ELR (cell line): ENCODE measurements at regions not wholly inside any gene's neighbourhood (a gene's known extent, or its start where the extent isn't known, plus 50 kb on each side); places are given as distances from the start of the nearest gene placed in this dataset.
"Not testable (repeated sequence)": the region's sequence is repeated elsewhere in the genome, so short reads cannot be mapped to it uniquely, and the experiment has no call there.

Experiments
- DNase-seq: peaks from one replicate; pipeline ENCODE4 v3.0.0-alpha.2; 2015; ENCODE audit warnings: low read depth

- not testable (repeated sequence) for DNase-seq
These were observed 128.6 kb downstream of the ACTR3 start for GRCh38 chr2:114018464-114018863.

GRCh38 chr2:114020668-114021067 is 130.8 kb downstream of the ACTR3 start:
- no peak for DNase-seq

- DNase-seq, result peak; percentile 86
These were observed 132.6 kb downstream of the ACTR3 start for GRCh38 chr2:114022360-114023085.

- no peak for DNase-seq
These were observed 134.4 kb downstream of the ACTR3 start for GRCh38 chr2:114024326-114024725.

- no peak for DNase-seq
These were observed 135.1 kb downstream of the ACTR3 start for GRCh38 chr2:114025030-114025429.

- DNase-seq, result no peak
These were observed 137.5 kb downstream of the ACTR3 start for GRCh38 chr2:114027437-114027836.

GRCh38 chr2:114031605-114032505 is 142.0 kb downstream of the ACTR3 start:
- no peak for DNase-seq

- no peak for DNase-seq
These were observed 142.8 kb downstream of the ACTR3 start for GRCh38 chr2:114032705-114033104.

- DNase-seq, result no peak
These were observed 144.9 kb downstream of the ACTR3 start for GRCh38 chr2:114034742-114035141.

- no peak for DNase-seq
These were observed 148.8 kb downstream of the ACTR3 start for GRCh38 chr2:114038710-114039109.

- no peak for DNase-seq
These were observed 149.8 kb downstream of the ACTR3 start for GRCh38 chr2:114039677-114040076.

- DNase-seq, result no peak
These were observed 150.9 kb downstream of the ACTR3 start for GRCh38 chr2:114040826-114041225.

GRCh38 chr2:114044985-114045384 is 155.1 kb downstream of the ACTR3 start:
- DNase-seq, result no peak

GRCh38 chr2:114046373-114046772 is 156.5 kb downstream of the ACTR3 start:
- no peak for DNase-seq

- DNase-seq, result no peak
These were observed 157.1 kb downstream of the ACTR3 start for GRCh38 chr2:114046866-114047435.

GRCh38 chr2:114049280-114049679 is 159.4 kb downstream of the ACTR3 start:
- DNase-seq, result no peak

GRCh38 chr2:114049826-114050225 is 159.9 kb downstream of the ACTR3 start:
- no peak for DNase-seq

GRCh38 chr2:114056294-114057143 is 166.6 kb downstream of the ACTR3 start:
- DNase-seq, result no peak

GRCh38 chr2:114057638-114058037 is 167.7 kb downstream of the ACTR3 start:
- DNase-seq, result no peak

- no peak for DNase-seq
These were observed 171.7 kb downstream of the ACTR3 start for GRCh38 chr2:114061566-114062098.

GRCh38 chr2:114063346-114063745 is 173.5 kb downstream of the ACTR3 start:
- no peak for DNase-seq

- DNase-seq, result no peak
These were observed 175.8 kb downstream of the ACTR3 start for GRCh38 chr2:114065731-114066130.
